ENCODE measurements at regions not wholly inside any gene's neighbourhood (a gene's known extent, or its start where the extent isn't known, plus 50 kb on each side); places are given as distances from the start of the nearest gene placed in this dataset.

GRCh38 chr18:29491907-29492306 lies 1315.0 kb upstream of the CDH2 start:
- Mint-ChIP-seq H3K27me3 (no peaks in the 10 kb centered on the region), H3K4me1 (no peaks in the 10 kb centered on the region), H3K9me3 (ENCODE audit: insufficient read depth) (no peaks in the 10 kb centered on the region), H3K27ac (no peak overlapping the region), H3K4me3 (no peak overlapping the region)
- no peaks in the 10 kb centered on the region for H3K9me3 ChIP-seq (ENCODE audit: control extremely low read depth in 1 of 3, control insufficient read depth in 2 of 3, insufficient read depth in 1 of 3, low read length in 2 of 3)
- ChIA-PET CTCF (no interaction called here), POLR2A (no interaction called here)
- 40% methylated on average over 2 of the region's 2 CpGs for WGBS (ENCODE audit: insufficient coverage)
- H4K20me1 ChIP-seq (ENCODE audit: control insufficient read depth, insufficient read depth, low read length, poor library complexity, severe bottlenecking): no peaks in the 10 kb centered on the region
- intact Hi-C loops (cut with micrococcal nuclease): no loop called here
- H2AFZ ChIP-seq (ENCODE audit: insufficient read depth, low read depth, low read length, poor library complexity, severe bottlenecking): no peak overlapping the region
- DNase-seq (no peak), ATAC-seq (ENCODE audit: low read depth) (no peak)
- no peaks in the 10 kb centered on the region for H3K4me1 ChIP-seq (ENCODE audit: control insufficient read depth in 2 of 2, insufficient read depth in 2 of 2, low read length in 2 of 2)
- H3K4me3 ChIP-seq (ENCODE audit: control extremely low read depth in 1 of 5, extremely low read depth in 1 of 5, insufficient read depth in 1 of 5, low read depth in 2 of 5, low read length in 4 of 5): no peak overlapping the region
- no peak overlapping the region for H3K9ac ChIP-seq (ENCODE audit: low read length)
- no peaks in the 10 kb centered on the region for H3K79me2 ChIP-seq (ENCODE audit: control insufficient read depth, insufficient read depth, low read length)
- no peak overlapping the region for H3K27ac ChIP-seq (ENCODE audit: low read length in 2 of 2)
- H3K4me2 ChIP-seq (replicated peaks; ENCODE audit: low read depth, low read length, poor library complexity, severe bottlenecking): no peak overlapping the region
- H3K36me3 ChIP-seq (replicated peaks in 1 of 2; ENCODE audit: control extremely low read depth in 1 of 2, control insufficient read depth in 1 of 2, extremely low read depth in 1 of 2, insufficient read depth in 2 of 2, low read length in 1 of 2): no peaks in the 10 kb centered on the region
- H3K27me3 ChIP-seq (replicated peaks in 1 of 4; ENCODE audit: control extremely low read depth in 1 of 4, control insufficient read depth in 3 of 4, insufficient read depth in 4 of 4, low read length in 3 of 4): no peaks in the 10 kb centered on the region
- no peak for TF ChIP-seq EZH2 (IDR thresholded peaks at IDR 0.05; ENCODE audit: borderline replicate concordance, insufficient read depth, low read depth, low read length, poor library complexity, severe bottlenecking)
- TF ChIP-seq, protein P1, sequence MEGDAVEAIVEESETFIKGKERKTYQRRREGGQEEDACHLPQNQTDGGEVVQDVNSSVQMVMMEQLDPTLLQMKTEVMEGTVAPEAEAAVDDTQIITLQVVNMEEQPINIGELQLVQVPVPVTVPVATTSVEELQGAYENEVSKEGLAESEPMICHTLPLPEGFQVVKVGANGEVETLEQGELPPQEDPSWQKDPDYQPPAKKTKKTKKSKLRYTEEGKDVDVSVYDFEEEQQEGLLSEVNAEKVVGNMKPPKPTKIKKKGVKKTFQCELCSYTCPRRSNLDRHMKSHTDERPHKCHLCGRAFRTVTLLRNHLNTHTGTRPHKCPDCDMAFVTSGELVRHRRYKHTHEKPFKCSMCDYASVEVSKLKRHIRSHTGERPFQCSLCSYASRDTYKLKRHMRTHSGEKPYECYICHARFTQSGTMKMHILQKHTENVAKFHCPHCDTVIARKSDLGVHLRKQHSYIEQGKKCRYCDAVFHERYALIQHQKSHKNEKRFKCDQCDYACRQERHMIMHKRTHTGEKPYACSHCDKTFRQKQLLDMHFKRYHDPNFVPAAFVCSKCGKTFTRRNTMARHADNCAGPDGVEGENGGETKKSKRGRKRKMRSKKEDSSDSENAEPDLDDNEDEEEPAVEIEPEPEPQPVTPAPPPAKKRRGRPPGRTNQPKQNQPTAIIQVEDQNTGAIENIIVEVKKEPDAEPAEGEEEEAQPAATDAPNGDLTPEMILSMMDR (IDR thresholded peaks at IDR 0.05): no peak

GRCh38 chr18:29488617-29489016 lies 1311.7 kb upstream of the CDH2 start:
- TF ChIP-seq, protein P1 (IDR thresholded peaks at IDR 0.05): no peak
- TF ChIP-seq EZH2 (IDR thresholded peaks at IDR 0.05; ENCODE audit: borderline replicate concordance, insufficient read depth, low read depth, low read length, poor library complexity, severe bottlenecking): no peak
- ChIA-PET CTCF (no interaction called here), POLR2A (no interaction called here)
- H3K36me3 ChIP-seq (replicated peaks in 1 of 2; ENCODE audit: control extremely low read depth in 1 of 2, control insufficient read depth in 1 of 2, extremely low read depth in 1 of 2, insufficient read depth in 2 of 2, low read length in 1 of 2): no peaks in the 10 kb centered on the region
- Mint-ChIP-seq H3K4me1 (no peaks in the 10 kb centered on the region), H3K4me3 (no peak overlapping the region), H3K27ac (no peak overlapping the region), H3K9me3 (ENCODE audit: insufficient read depth) (no peaks in the 10 kb centered on the region), H3K27me3 (no peaks in the 10 kb centered on the region)
- no peaks in the 10 kb centered on the region for H3K9me3 ChIP-seq (ENCODE audit: control extremely low read depth in 1 of 3, control insufficient read depth in 2 of 3, insufficient read depth in 1 of 3, low read length in 2 of 3)
- H3K27ac ChIP-seq (ENCODE audit: low read length in 2 of 2): no peak overlapping the region
- no peak overlapping the region for H2AFZ ChIP-seq (ENCODE audit: insufficient read depth, low read depth, low read length, poor library complexity, severe bottlenecking)
- no CpG with 5 or more reads among the region's 2 CpGs for WGBS (ENCODE audit: insufficient coverage)
- H4K20me1 ChIP-seq (ENCODE audit: control insufficient read depth, insufficient read depth, low read length, poor library complexity, severe bottlenecking): no peaks in the 10 kb centered on the region
- intact Hi-C loops (cut with micrococcal nuclease): no loop called here
- H3K4me1 ChIP-seq (ENCODE audit: control insufficient read depth in 2 of 2, insufficient read depth in 2 of 2, low read length in 2 of 2): no peaks in the 10 kb centered on the region
- H3K4me2 ChIP-seq (replicated peaks; ENCODE audit: low read depth, low read length, poor library complexity, severe bottlenecking): no peak overlapping the region
- H3K27me3 ChIP-seq (replicated peaks in 1 of 4; ENCODE audit: control extremely low read depth in 1 of 4, control insufficient read depth in 3 of 4, insufficient read depth in 4 of 4, low read length in 3 of 4): no peaks in the 10 kb centered on the region
- ATAC-seq (ENCODE audit: low read depth): no peak
- no peak for DNase-seq
- H3K4me3 ChIP-seq (ENCODE audit: control extremely low read depth in 1 of 5, extremely low read depth in 1 of 5, insufficient read depth in 1 of 5, low read depth in 2 of 5, low read length in 4 of 5): no peak overlapping the region
- H3K79me2 ChIP-seq (ENCODE audit: control insufficient read depth, insufficient read depth, low read length): no peaks in the 10 kb centered on the region
- no peak overlapping the region for H3K9ac ChIP-seq (ENCODE audit: low read length)

Measured in B cell (primary cell).